ENCODE measurements at regions not wholly inside any gene's neighbourhood (a gene's known extent, or its start where the extent isn't known, plus 50 kb on each side); places are given as distances from the start of the nearest gene placed in this dataset.
A peak's percentile ranks its signal among the peaks of the same experiment; 100 is the strongest.

GRCh38 chr7:81507221-81507620 lies 262.6 kb downstream of the HGF start:
- Histone ChIP-seq H3K18ac (ENCODE audit: low read length) (no peak overlapping the region), H3K9ac (ENCODE audit: low read depth, low read length, poor library complexity) (no peak overlapping the region)

GRCh38 chr7:81506609-81507008 lies 263.2 kb downstream of the HGF start:
- Histone ChIP-seq H3K4me1 (ENCODE audit: control insufficient read depth in 2 of 2, insufficient read depth in 1 of 2, low read depth in 1 of 2, low read length in 2 of 2) (no peaks in the 10 kb centered on the region), H3K4me3 (ENCODE audit: low read length in 2 of 2) (no peak overlapping the region), H3K9me3 (replicated peaks in 1 of 2; ENCODE audit: control insufficient read depth in 2 of 2, insufficient read depth in 1 of 2, low read depth in 1 of 2, low read length in 2 of 2) (no peaks in the 10 kb centered on the region), H3K14ac (ENCODE audit: low read length) (no peak overlapping the region), H3K27me3 (ENCODE audit: control insufficient read depth in 3 of 3, insufficient read depth in 3 of 3, low read depth in 1 of 3, low read length in 3 of 3) (no peaks in the 10 kb centered on the region), H3K4me2 (ENCODE audit: insufficient read depth, low read length, poor library complexity, severe bottlenecking) (no peak overlapping the region), H2AK5ac (ENCODE audit: low read depth, low read length) (no peak overlapping the region), H2BK12ac (ENCODE audit: low read length) (no peak overlapping the region), H3K23ac (ENCODE audit: low read depth, low read length, poor library complexity) (no peak overlapping the region), H3K79me1 (ENCODE audit: low read depth, low read length) (no peaks in the 10 kb centered on the region), H2BK120ac (ENCODE audit: low read depth, low read length) (no peak overlapping the region), H3K36me3 (replicated peaks in 1 of 2; ENCODE audit: control insufficient read depth in 2 of 2, insufficient read depth in 2 of 2, low read length in 2 of 2) (no peaks in the 10 kb centered on the region), H2BK15ac (ENCODE audit: low read length) (no peak overlapping the region), H3K18ac (ENCODE audit: low read length) (no peak overlapping the region), H3K27ac (replicated peaks; ENCODE audit: low read length) (no peak overlapping the region), H3K4ac (ENCODE audit: low read length) (no peak overlapping the region), H4K8ac (ENCODE audit: low read depth, low read length) (no peak overlapping the region), H4K91ac (ENCODE audit: low read depth, low read length, poor library complexity) (no peak overlapping the region), H2BK5ac (ENCODE audit: low read length) (no peak overlapping the region), H2AFZ (ENCODE audit: low read length) (peak overlapping the region; percentile 30), H3K9ac (ENCODE audit: low read depth, low read length, poor library complexity) (no peak overlapping the region)
- no peak for DNase-seq (ENCODE audit: low spot score)
- WGBS, 2 donors (ENCODE audit: extremely low coverage in 2 of 2, insufficient read length in 2 of 2, insufficient replicate concordance in 1 of 2), result no CpG with 5 or more reads among the region's 1 CpG

More at GRCh38 chr7:81507221-81507620, 262.6 kb downstream of the HGF start:
- no peaks in the 10 kb centered on the region for H3K36me3 ChIP-seq (replicated peaks in 1 of 2; ENCODE audit: control insufficient read depth in 2 of 2, insufficient read depth in 2 of 2, low read length in 2 of 2)
- no peaks in the 10 kb centered on the region for H3K4me1 ChIP-seq (ENCODE audit: control insufficient read depth in 2 of 2, insufficient read depth in 1 of 2, low read depth in 1 of 2, low read length in 2 of 2)
- no peak overlapping the region for H2AFZ ChIP-seq (ENCODE audit: low read length)
- no peak overlapping the region for H2BK5ac ChIP-seq (ENCODE audit: low read length)
- no peaks in the 10 kb centered on the region for H3K27me3 ChIP-seq (ENCODE audit: control insufficient read depth in 3 of 3, insufficient read depth in 3 of 3, low read depth in 1 of 3, low read length in 3 of 3)
- no peak overlapping the region for H3K4me2 ChIP-seq (ENCODE audit: insufficient read depth, low read length, poor library complexity, severe bottlenecking)
- no peak overlapping the region for H3K4ac ChIP-seq (ENCODE audit: low read length)
- H2BK15ac ChIP-seq (ENCODE audit: low read length), result no peak overlapping the region
- no peak overlapping the region for H3K23ac ChIP-seq (ENCODE audit: low read depth, low read length, poor library complexity)
- no peak overlapping the region for H2BK120ac ChIP-seq (ENCODE audit: low read depth, low read length)
- DNase-seq (ENCODE audit: low spot score), result no peak
- no peak overlapping the region for H4K8ac ChIP-seq (ENCODE audit: low read depth, low read length)
- H3K4me3 ChIP-seq (ENCODE audit: low read length in 2 of 2), result no peak overlapping the region
- H2AK5ac ChIP-seq (ENCODE audit: low read depth, low read length), result no peak overlapping the region
- no CpG with 5 or more reads among the region's 2 CpGs for WGBS, 2 donors (ENCODE audit: extremely low coverage in 2 of 2, insufficient read length in 2 of 2, insufficient replicate concordance in 1 of 2)
- H3K27ac ChIP-seq (replicated peaks; ENCODE audit: low read length), result no peak overlapping the region
- H4K91ac ChIP-seq (ENCODE audit: low read depth, low read length, poor library complexity), result no peak overlapping the region
- no peak overlapping the region for H3K14ac ChIP-seq (ENCODE audit: low read length)
- H2BK12ac ChIP-seq (ENCODE audit: low read length), result no peak overlapping the region
- H3K9me3 ChIP-seq (replicated peaks in 1 of 2; ENCODE audit: control insufficient read depth in 2 of 2, insufficient read depth in 1 of 2, low read depth in 1 of 2, low read length in 2 of 2), result no peaks in the 10 kb centered on the region
- H3K79me1 ChIP-seq (ENCODE audit: low read depth, low read length), result no peaks in the 10 kb centered on the region

- H3K23ac ChIP-seq (ENCODE audit: low read depth, low read length, poor library complexity), result no peak overlapping the region
- no peak overlapping the region for H3K9ac ChIP-seq (ENCODE audit: low read depth, low read length, poor library complexity)
- no peak overlapping the region for H4K91ac ChIP-seq (ENCODE audit: low read depth, low read length, poor library complexity)
- H3K18ac ChIP-seq (ENCODE audit: low read length), result no peak overlapping the region
- H2BK12ac ChIP-seq (ENCODE audit: low read length), result no peak overlapping the region
- H3K4me2 ChIP-seq (ENCODE audit: insufficient read depth, low read length, poor library complexity, severe bottlenecking), result no peak overlapping the region
- H2BK120ac ChIP-seq (ENCODE audit: low read depth, low read length), result no peak overlapping the region
- H3K27me3 ChIP-seq (ENCODE audit: control insufficient read depth in 3 of 3, insufficient read depth in 3 of 3, low read depth in 1 of 3, low read length in 3 of 3), result no peaks in the 10 kb centered on the region
- H4K8ac ChIP-seq (ENCODE audit: low read depth, low read length), result no peak overlapping the region
- no peak overlapping the region for H3K27ac ChIP-seq (replicated peaks; ENCODE audit: low read length)
- no peak overlapping the region for H2AFZ ChIP-seq (ENCODE audit: low read length)
- H3K79me1 ChIP-seq (ENCODE audit: low read depth, low read length), result no peaks in the 10 kb centered on the region
- no peak overlapping the region for H3K4me3 ChIP-seq (ENCODE audit: low read length in 2 of 2)
- no peak overlapping the region for H2BK5ac ChIP-seq (ENCODE audit: low read length)
- H3K4ac ChIP-seq (ENCODE audit: low read length), result no peak overlapping the region
- no peaks in the 10 kb centered on the region for H3K36me3 ChIP-seq (replicated peaks in 1 of 2; ENCODE audit: control insufficient read depth in 2 of 2, insufficient read depth in 2 of 2, low read length in 2 of 2)
- no peak overlapping the region for H2AK5ac ChIP-seq (ENCODE audit: low read depth, low read length)
- H3K4me1 ChIP-seq (ENCODE audit: control insufficient read depth in 2 of 2, insufficient read depth in 1 of 2, low read depth in 1 of 2, low read length in 2 of 2), result no peaks in the 10 kb centered on the region
- no peak overlapping the region for H3K14ac ChIP-seq (ENCODE audit: low read length)
- H3K9me3 ChIP-seq (replicated peaks in 1 of 2; ENCODE audit: control insufficient read depth in 2 of 2, insufficient read depth in 1 of 2, low read depth in 1 of 2, low read length in 2 of 2), result no peaks in the 10 kb centered on the region
- H2BK15ac ChIP-seq (ENCODE audit: low read length), result no peak overlapping the region
- DNase-seq (ENCODE audit: low spot score), result no peak
Observed at GRCh38 chr7:81503771-81504170, 266.1 kb downstream of the HGF start.

GRCh38 chr7:81503336-81503735 lies 266.5 kb downstream of the HGF start:
- no peak overlapping the region for H2BK120ac ChIP-seq (ENCODE audit: low read depth, low read length)
- H2AFZ ChIP-seq (ENCODE audit: low read length), result no peak overlapping the region
- H3K36me3 ChIP-seq (replicated peaks in 1 of 2; ENCODE audit: control insufficient read depth in 2 of 2, insufficient read depth in 2 of 2, low read length in 2 of 2), result no peaks in the 10 kb centered on the region
- no peak for DNase-seq (ENCODE audit: low spot score)
- H4K8ac ChIP-seq (ENCODE audit: low read depth, low read length), result no peak overlapping the region
- H2BK15ac ChIP-seq (ENCODE audit: low read length), result no peak overlapping the region
- H3K79me1 ChIP-seq (ENCODE audit: low read depth, low read length), result no peaks in the 10 kb centered on the region
- no peaks in the 10 kb centered on the region for H3K4me1 ChIP-seq (ENCODE audit: control insufficient read depth in 2 of 2, insufficient read depth in 1 of 2, low read depth in 1 of 2, low read length in 2 of 2)
- no peak overlapping the region for H2BK12ac ChIP-seq (ENCODE audit: low read length)
- no peak overlapping the region for H3K9ac ChIP-seq (ENCODE audit: low read depth, low read length, poor library complexity)
- H3K9me3 ChIP-seq (replicated peaks in 1 of 2; ENCODE audit: control insufficient read depth in 2 of 2, insufficient read depth in 1 of 2, low read depth in 1 of 2, low read length in 2 of 2), result no peaks in the 10 kb centered on the region
- no peak overlapping the region for H4K91ac ChIP-seq (ENCODE audit: low read depth, low read length, poor library complexity)
- no peak overlapping the region for H3K27ac ChIP-seq (replicated peaks; ENCODE audit: low read length)
- no peak overlapping the region for H2BK5ac ChIP-seq (ENCODE audit: low read length)
- H3K4me2 ChIP-seq (ENCODE audit: insufficient read depth, low read length, poor library complexity, severe bottlenecking), result no peak overlapping the region
- no peak overlapping the region for H3K14ac ChIP-seq (ENCODE audit: low read length)
- H3K27me3 ChIP-seq (ENCODE audit: control insufficient read depth in 3 of 3, insufficient read depth in 3 of 3, low read depth in 1 of 3, low read length in 3 of 3), result no peaks in the 10 kb centered on the region
- H3K4me3 ChIP-seq (ENCODE audit: low read length in 2 of 2), result no peak overlapping the region
- no peak overlapping the region for H3K23ac ChIP-seq (ENCODE audit: low read depth, low read length, poor library complexity)
- H3K18ac ChIP-seq (ENCODE audit: low read length), result no peak overlapping the region
- WGBS, 2 donors (ENCODE audit: extremely low coverage in 2 of 2, insufficient read length in 2 of 2, insufficient replicate concordance in 1 of 2), result no CpG with 5 or more reads among the region's 4 CpGs
- no peak overlapping the region for H2AK5ac ChIP-seq (ENCODE audit: low read depth, low read length)
- H3K4ac ChIP-seq (ENCODE audit: low read length), result no peak overlapping the region

Measured in neuronal stem cell (in vitro differentiated cells).